Caki2 (cell line): ENCODE measurements at regions not wholly inside any gene's neighbourhood (a gene's known extent, or its start where the extent isn't known, plus 50 kb on each side); places are given as distances from the start of the nearest gene placed in this dataset.

Source experiments
- DNase-seq: peaks from one replicate; pipeline ENCODE4 v3.0.0-alpha.2; 2015; ENCODE audit warnings: low read depth
- in situ Hi-C: cut with HindIII; loops from 2 replicates; pipeline ENCODE4 v1.10.0; 2016; ENCODE audit warnings: low sequenced_read_pairs, low pct_unique_long_range_greater_than_20kb, mixed read lengths

DNA sequence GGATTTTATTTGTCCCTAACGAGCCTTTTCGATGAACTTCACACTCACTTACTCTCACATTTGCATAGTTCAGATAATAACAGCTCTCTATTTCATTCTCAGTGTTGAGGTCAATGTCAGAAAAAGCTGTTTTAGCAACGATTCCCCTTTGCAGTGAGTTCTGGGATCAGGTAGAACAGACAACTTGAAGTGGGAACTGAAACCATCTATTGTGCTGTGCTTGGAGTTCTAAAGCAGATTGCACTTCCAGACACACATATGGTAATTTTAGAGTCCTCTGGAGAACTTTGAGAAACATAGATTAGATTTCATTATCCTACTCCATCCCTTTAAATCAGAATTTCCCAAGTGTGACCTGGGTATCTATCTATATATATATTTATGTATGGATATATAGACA lies 124.6 kb upstream of the BLID start:
- in situ Hi-C loops = no loop called here
- DNase-seq = no peak

DNA sequence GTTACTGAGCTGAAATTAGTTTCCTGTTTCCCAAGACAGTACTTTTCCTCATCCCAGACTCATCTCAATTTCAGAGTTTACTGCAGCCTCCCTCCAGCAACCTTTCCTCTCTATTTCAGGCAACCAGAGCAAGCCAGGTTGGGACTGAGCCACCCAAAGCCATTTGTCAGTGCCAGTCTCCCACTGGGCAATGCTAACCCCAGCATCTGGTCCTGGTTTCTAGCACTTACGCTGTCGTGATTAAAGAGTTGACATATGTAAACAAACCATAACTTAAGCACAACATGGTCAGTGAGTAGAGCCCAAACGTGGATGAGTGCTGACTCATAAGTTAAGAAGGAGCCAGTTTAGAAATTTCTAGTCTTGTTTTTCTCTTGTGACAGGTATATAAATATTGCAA lies 119.6 kb upstream of the BLID start:
- in situ Hi-C loops = no loop called here
- peak; percentile 63 for DNase-seq

DNA sequence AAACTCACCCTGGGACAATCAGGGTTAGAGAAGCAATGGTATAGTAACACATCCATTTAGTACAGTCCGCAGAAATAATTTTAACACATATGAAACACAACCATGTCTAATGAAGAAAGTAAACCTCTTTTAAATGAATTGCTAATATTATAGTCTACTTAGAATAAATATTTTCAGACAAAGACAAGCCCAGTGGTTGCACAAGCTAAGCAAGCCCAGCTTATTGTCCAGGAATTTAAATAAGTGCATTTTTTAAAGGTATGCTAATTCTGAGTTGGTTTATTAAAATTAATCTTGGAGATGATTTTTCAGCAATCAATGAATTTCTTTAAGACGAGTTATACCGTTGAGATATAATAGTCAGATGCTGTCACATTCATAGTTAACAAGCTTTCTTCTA lies 118.8 kb upstream of the BLID start:
- in situ Hi-C loops = no loop called here

DNA sequence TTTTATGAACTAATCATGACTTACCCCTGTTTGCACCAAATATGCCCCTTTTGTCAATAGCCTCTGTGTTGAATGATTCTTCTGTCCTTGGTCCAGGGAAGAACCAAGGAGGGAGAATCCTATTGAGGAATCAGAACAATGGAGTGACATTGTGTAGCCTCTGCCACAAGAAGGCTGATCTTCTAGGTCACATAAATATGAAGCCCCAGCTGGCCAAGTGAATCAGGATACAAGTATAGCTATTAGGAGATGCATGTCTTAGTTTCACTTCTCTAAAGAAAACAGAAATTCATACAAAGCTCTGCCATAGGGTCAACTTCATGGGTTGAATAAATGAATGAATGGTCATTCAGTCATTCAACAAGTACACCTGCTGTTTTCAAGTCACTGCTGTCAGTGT lies 118.2 kb upstream of the BLID start:
- no peak for DNase-seq
- in situ Hi-C loops = no loop called here

More for the DNA sequence above, 118.8 kb upstream of the BLID start:
- DNase-seq = no peak

DNA sequence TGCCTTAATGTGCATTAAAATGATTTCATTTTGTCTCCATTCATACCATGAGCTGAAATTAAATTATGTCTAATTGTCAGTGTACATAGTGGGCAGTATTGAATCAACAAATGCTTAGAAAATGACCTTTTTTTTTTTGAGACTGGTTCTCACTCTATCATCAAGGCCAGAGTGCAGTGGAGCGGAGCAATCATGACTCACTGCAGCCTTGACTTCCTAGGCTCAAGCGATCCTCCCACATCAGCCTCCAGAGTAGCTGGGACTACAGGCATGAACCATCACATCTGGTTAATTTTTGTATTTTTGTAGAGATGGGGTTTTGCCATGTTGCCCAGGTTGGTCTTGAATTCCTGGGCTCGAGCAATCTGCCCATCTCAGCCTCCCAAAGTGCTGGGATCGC lies 117.0 kb upstream of the BLID start:
- in situ Hi-C loops = no loop called here
- no peak for DNase-seq

DNA sequence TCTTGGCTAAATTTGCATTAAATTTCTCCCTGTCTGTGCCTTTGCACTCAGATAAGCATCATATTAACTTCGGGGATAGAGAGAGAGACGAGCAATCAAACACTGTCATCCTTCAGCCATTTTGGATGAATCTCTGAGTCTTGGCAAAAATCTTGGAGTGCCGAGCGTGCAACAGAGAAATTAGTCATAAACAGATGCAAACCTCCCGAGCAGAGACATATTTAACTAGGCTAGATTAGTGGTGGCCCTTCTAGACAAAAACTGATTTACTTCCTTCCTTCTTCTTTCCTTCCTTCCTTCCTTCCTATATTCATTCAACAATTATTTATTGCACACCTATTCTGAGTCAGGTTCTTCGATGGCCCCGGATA lies 114.4 kb upstream of the BLID start:
- in situ Hi-C loops = no loop called here
- no peak for DNase-seq

DNA sequence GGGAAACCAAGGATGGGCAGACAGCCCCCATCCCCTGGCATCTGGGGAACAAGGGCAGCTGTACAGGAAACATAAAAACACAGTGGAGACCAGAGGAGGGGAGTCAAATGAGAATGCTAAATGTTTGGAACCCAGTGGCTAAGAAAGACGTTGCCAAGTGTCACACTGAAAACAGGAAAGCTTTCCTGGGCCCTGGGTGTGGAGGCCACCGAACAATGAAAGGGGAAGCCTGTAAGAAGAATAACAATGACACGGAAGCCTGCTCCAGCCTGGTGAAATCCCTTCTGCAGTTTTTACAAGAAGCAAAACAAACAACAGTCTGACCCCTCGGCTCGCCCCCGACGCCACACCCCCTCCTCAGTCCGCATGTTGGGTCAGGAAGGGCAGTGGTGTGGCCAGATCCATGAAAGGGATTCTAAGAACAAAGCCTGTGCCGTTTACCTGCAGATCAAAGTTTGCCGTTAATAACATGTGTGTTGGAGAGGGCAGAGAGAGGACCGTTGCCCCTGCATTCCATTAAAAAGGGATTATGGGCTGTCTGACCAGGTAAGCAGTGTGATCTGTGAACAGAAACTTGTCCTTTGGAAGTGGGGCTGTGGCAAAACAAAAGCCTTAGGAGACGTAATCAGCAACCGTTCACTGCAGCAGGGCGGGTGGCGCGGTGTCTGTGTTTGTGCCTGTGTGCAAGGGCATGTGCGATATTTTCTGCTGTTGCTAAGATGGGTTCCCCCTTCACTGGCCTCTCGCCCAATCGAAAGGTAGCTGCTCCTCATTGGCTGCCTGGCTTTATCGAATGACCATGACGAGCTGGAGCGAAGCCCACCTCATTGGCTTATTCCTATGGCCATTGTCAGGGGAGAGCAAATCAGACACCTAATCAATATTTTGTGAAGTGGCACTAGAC lies 113.7 kb upstream of the BLID start:
- in situ Hi-C loops = no loop called here
- DNase-seq = no peak

DNA sequence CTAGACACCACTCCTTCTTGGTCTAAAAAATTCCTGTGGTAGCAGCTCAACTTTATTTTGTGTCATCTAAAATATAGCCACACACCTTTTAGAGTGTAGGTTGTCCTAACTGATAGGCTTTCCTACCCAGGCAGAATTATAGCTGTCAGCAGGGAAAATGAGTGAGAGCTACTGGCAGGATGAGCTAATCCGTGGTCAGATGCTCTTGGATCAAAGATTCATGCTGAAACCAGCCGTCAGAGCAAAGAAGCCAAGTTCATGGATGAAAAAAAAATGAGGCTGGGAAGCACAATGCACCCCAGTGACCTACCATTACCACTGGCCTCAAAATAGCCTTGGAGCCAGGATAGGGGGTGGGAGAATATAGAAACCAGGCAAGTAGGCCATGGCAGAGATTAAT lies 113.1 kb upstream of the BLID start:
- no peak for DNase-seq
- in situ Hi-C loops = no loop called here

DNA sequence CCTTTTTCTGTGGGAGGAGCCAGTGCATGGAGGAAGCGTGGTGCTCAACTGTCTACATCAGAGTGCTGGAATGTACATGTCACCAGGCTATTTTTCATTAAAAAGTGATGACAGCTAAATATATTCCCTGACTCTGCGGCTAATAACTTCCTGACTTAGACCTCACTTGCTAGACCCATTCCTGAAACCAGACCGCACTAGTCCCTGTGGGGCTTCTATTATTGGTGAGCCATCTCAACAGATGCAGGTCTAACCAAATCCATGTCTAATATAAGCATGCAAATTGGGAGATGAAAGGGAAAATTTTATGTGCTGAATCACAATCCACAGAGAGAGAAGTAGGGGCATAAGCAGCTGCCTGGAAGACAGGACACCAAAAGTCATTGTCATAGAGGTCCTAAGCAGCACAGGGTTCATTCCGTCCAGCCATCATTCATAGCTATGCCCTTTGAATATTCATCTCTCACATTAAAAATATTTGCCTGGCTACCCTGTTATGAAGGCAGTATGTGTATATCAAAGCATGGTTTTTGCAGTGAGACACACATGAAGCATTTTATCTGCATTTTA lies 110.9 kb upstream of the BLID start:
- in situ Hi-C loops = no loop called here
- no peak for DNase-seq

DNA sequence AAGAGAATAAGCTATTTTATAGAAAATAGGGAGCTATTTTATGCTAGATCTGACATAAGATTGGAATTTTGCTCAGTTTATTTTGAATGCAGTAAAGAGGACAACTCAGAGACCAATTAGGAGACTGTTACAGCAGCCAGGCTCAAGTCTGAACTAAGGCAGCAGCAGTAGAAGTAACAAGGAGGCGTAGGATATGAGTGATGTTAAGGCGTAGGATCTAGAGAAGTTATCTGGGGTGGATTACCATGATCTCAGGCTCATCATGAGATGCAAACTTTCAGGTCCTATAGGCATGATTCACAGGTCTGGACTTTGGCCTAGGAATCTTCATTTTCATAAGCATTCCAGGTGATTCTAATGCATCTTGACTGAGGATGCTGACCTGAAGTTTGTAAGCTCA lies 108.9 kb upstream of the BLID start:
- in situ Hi-C loops = no loop called here

DNA sequence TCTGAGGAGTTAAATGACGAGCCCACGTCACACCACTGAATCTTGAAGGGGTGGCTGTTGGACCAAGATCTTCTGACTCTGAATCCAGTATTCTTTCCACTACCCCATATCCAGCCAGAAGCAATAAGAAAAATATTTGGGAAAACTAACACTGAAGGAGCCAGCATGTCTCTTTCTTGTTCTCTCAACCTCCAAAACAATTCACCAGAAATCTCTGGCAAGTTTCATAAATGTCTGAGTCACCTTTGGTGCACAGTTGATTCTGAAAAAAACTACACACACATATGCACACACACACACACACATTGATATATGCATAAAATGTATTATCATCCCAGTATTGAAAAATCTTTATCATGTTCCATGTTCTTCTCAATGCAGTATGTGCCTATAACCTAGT lies 104.3 kb upstream of the BLID start:
- in situ Hi-C loops = no loop called here
- no peak for DNase-seq

More for the DNA sequence above, 108.9 kb upstream of the BLID start:
- DNase-seq = no peak

DNA sequence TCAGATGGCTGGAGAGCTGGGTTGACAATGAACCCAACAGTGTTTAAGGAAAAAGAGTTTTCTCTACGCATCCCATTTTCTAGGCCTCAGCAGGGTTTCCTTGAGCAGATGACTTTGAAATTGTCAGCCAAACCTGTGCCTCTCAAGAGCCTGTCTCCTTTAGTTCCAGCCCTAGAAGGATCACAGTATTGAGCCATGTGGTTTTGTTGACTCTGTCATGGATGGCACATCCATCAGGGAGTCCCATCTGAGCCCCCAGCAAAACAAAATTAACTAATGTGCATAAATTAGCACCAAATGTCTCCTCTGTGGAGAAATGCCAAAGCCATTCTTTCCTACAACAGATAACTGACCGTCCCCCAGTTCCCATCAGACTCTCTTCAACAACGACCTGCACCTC lies 103.8 kb upstream of the BLID start:
- DNase-seq = no peak
- in situ Hi-C loops = no loop called here

DNA sequence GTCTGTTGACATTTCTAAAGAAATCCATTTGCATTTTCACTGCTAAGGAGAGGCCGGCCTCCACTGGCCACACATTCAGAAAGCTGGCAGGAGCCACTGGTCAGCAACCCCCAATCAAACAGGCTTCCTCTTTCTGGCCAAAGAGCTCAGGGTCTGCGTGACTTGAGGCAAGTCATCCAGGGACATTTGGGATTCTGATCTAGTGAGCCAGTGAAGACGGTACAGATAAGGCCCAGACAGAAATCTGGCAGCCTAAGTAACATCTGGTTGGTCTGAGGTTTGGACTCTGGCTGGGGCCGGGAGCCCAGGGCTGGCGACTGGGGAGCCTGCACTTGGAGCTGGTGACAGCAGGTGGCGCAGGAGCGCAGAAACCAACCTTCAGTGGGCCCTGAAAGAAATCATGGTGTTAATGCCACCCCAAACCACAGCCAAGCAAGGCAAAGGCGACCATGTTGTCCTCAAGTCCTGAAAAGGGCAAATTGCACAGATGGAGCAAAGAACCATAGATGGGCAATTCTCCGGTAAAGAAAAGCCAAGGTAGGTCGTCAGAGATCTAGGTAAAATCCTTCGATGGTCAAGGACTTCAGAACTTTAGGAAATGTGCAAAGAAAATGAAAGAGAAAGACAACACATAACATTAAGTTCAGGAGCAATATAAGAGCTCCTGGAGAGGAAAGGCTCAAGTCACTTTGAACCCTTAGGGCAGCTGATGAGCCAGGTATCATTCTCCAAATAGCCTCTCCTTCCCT lies 99.4 kb upstream of the BLID start:
- DNase-seq = peak; percentile 62
- in situ Hi-C loops = no loop called here

DNA sequence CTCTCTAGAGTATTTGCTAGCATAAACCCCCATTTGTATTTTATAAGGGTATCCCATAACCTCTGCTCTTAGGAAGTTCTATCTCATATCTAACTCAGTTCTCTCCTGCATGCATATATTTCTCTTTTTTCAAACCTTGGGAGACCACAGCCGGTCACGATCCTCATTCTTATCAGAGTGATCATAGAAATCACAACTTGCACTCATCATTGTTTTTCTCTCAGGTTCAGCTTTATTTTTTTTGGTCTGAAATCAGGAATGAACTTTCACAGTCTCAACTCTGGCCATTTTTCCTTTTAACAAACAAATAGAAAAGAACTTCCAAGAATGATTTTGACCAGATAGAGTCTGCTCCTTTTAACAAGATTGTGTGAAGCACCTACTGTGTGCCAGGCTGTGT lies 98.6 kb upstream of the BLID start:
- in situ Hi-C loops = no loop called here
- DNase-seq = no peak

DNA sequence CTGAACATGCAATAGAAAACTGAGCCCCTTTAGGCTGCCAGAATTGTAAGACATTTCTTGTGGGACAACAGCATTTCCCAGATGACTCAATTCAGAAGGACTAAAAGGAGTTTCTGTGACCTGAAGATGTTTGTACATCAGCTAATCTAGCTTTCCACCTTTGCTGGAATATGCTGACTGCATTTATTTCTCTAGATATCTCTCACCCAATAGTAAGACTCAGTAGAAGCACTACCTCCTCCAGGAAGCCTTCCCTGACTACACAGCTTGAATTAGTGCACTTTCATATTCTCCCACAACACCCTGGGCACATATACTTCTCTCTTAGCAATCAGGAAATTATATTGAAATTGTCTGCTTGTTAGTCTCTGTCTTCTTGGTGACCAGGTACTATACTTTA lies 98.1 kb upstream of the BLID start:
- in situ Hi-C loops = no loop called here
- no peak for DNase-seq

DNA sequence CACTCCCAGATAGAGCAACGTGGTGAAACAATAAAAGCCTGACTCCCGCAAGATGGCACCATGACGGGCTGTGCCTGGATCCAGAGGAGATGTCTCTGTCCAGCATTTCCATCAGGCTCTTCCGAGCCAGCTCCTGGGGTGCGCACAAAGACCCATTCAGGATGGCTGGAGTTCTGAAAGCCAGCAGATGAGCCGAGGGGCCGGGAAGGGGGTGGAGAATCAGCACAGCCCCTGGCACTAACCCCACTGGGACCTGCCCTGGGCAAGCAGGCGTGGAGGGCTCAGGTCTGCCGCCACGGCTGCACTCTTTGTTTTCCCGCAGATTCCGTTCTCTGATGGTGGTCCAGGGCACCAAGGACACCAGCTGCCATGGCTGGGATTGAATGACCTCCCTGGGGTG lies 97.2 kb upstream of the BLID start:
- in situ Hi-C loops = no loop called here
- DNase-seq = no peak

DNA sequence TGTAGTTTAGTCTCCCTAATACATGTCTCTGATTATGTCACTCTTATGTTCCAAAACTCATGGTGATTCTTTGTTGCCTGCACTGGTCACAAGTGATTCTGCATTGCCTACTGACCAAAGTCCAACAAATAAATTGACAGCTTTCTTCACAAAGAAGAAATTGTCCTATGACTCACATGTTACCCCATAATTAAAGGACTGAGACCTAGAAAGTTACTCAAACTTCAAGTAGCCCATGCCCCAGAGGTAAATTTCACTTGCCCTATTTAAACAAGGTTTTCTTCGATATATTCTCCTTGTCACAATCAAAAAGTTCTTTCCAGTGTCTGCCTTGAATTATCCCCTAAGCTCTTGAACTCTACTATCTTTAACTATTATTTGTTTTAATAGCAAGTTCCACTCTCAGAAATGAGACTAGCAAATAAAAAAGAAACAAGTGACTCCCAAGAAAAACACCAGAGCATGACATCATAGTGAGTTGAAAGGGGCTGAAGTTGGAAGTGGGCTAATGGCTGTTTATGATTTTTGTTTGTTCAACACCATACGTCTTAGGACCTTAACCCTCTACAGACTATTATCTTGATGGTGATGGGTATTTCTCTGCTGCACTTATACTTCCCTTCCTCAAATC lies 94.5 kb upstream of the BLID start:
- DNase-seq = no peak
- in situ Hi-C loops = no loop called here

DNA sequence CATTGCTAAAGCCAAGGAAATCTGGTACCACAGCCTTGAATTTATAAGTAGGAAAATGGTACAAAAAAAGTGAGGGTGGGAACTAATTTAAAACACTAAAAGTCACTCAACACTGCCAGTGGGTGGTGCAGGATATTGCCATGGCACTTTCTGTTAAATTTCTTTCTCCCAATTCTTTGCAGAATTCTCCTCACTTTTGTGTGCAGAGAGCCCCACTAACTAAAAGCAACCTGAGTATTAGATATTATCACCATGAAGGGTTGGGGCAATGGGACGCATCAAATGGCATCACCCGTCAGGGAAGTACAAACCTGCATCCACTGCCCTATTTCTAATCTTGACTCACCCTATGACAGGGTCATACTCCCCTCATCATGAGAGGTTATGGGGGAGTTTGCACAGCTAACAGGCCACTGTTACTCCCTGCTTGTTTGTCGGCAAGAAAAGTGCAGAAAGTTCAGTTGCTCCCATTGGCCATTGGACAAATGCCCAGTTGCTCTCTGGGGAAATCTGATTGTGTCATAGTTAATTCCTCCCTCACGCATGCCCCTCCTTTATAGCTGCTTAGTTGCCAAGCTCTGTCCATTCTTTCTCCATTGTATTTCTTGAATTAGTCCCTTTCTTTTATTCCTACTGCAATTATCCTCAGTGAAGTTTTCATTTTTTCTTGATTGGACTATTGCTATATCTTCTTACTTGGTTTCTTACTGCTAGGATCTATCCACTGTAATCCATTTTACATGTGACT lies 93.8 kb upstream of the BLID start:
- no peak for DNase-seq
- in situ Hi-C loops = no loop called here
